CD14-positive monocyte (primary cell): ENCODE measurements at regions not wholly inside any gene's neighbourhood (a gene's known extent, or its start where the extent isn't known, plus 50 kb on each side); places are given as distances from the start of the nearest gene placed in this dataset.

ENCODE experiments used
- DNase-seq, 3 donors: peaks; one replicate each; pipeline ENCODE4 v3.0.0-alpha.2; 2011 to 2022
- H2AFZ ChIP-seq: 2 replicates; pipeline ENCODE4 v1.6.0; 2012; ENCODE audit warnings: mild to moderate bottlenecking, low read depth, low read length, inconsistent platforms; ENCODE audit not compliant: insufficient read depth, poor library complexity, severe bottlenecking
- H3K27ac ChIP-seq, 2 donors: 1 replicate in 1 of 2; 2 replicates in 1 of 2; pipeline ENCODE4 v1.5.1; 2012 to 2013; ENCODE audit warnings: low read length in 2 of 2, control low read depth in 1 of 2, inconsistent platforms in 1 of 2, low read depth in 1 of 2, mild to moderate bottlenecking in 1 of 2
- H3K27me3 ChIP-seq, 2 donors: one replicate each; pipeline versions ENCODE4 v1.6.0 to v1.6.1; 2011 to 2013; ENCODE audit warnings: low read length in 2 of 2; ENCODE audit not compliant: control insufficient read depth in 2 of 2, insufficient read depth in 2 of 2
- H3K36me3 ChIP-seq, 2 donors: replicated peaks in 1 of 2; 1 replicate in 1 of 2; 2 replicates in 1 of 2; pipeline versions ENCODE4 v1.5.1 to v1.6.1; 2012 to 2013; ENCODE audit warnings: low read length in 2 of 2, control low read depth in 1 of 2, inconsistent platforms in 1 of 2, mild to moderate bottlenecking in 1 of 2; ENCODE audit not compliant: insufficient read depth in 2 of 2, control insufficient read depth in 1 of 2
- H3K4me1 ChIP-seq, 2 donors: 1 replicate in 1 of 2; 2 replicates in 1 of 2; pipeline versions ENCODE4 v1.5.1 to v1.6.1; 2012 to 2013; ENCODE audit warnings: low read length in 2 of 2, control low read depth in 1 of 2, inconsistent platforms in 1 of 2, mild to moderate bottlenecking in 1 of 2, moderate library complexity in 1 of 2; ENCODE audit not compliant: insufficient read depth in 2 of 2, control insufficient read depth in 1 of 2
- H3K4me2 ChIP-seq: replicated peaks from 2 replicates; pipeline ENCODE3; 2012; ENCODE audit warnings: low read length, moderate library complexity, mild to moderate bottlenecking; ENCODE audit not compliant: poor library complexity, severe bottlenecking; ENCODE audit errors: extremely low read depth
- H3K4me3 ChIP-seq, 3 experiments: fragments of 200-600 bp in 1 of 3; sonication (generic) in 1 of 3; replicated peaks in 1 of 3; 1 replicate in 2 of 3; 2 replicates in 1 of 3; pipeline ENCODE4 v1.5.1; 2011 to 2013; ENCODE audit warnings: low read length in 3 of 3, mild to moderate bottlenecking in 3 of 3, control low read depth in 2 of 3, low read depth in 2 of 3, inconsistent platforms in 1 of 3, moderate library complexity in 1 of 3
- H3K79me2 ChIP-seq: 2 replicates; pipeline ENCODE4 v1.6.0; 2012; ENCODE audit warnings: mild to moderate bottlenecking, control low read depth, inconsistent platforms, low read length, moderate library complexity; ENCODE audit not compliant: insufficient read depth
- H3K9ac ChIP-seq: 2 replicates; pipeline ENCODE4 v1.6.0; 2017; ENCODE audit warnings: low read length, mild to moderate bottlenecking; ENCODE audit not compliant: insufficient read depth, poor library complexity, severe bottlenecking
- H3K9me3 ChIP-seq, 2 donors: replicated peaks in 1 of 2; 1 replicate in 1 of 2; 2 replicates in 1 of 2; pipeline versions ENCODE4 v1.5.1 to v1.6.1; 2012 to 2013; ENCODE audit warnings: low read length in 2 of 2, control low read depth in 1 of 2; ENCODE audit not compliant: control insufficient read depth in 1 of 2, insufficient read depth in 1 of 2
- H4K20me1 ChIP-seq: 2 replicates; pipeline ENCODE4 v1.6.0; 2012; ENCODE audit warnings: mild to moderate bottlenecking, low read length, control low read depth, moderate library complexity; ENCODE audit not compliant: insufficient read depth
- H3K27ac Mint-ChIP-seq, 7 donors: one replicate each; pipeline ENCODE4 v1.8.0; 2020; ENCODE audit warnings: mild to moderate bottlenecking in 7 of 7, mixed read lengths in 7 of 7, moderate library complexity in 6 of 7, inconsistent platforms in 2 of 7
- H3K27me3 Mint-ChIP-seq, 3 donors: one replicate each; pipeline ENCODE4 v1.8.0; 2021 to 2022; ENCODE audit warnings: low read depth in 3 of 3, mild to moderate bottlenecking in 3 of 3, mixed read lengths in 3 of 3, moderate library complexity in 3 of 3, inconsistent platforms in 1 of 3
- H3K36me3 Mint-ChIP-seq, 2 donors: one replicate each; pipeline ENCODE4 v1.8.0; 2020; ENCODE audit warnings: mixed read lengths in 2 of 2, inconsistent platforms in 1 of 2, mild to moderate bottlenecking in 1 of 2
- H3K4me1 Mint-ChIP-seq: one replicate; pipeline ENCODE4 v1.8.0; 2020; ENCODE audit warnings: mild to moderate bottlenecking, mixed read lengths
- H3K4me3 Mint-ChIP-seq, 2 donors: one replicate each; pipeline ENCODE4 v1.8.0; 2020; ENCODE audit warnings: mild to moderate bottlenecking in 2 of 2, mixed read lengths in 2 of 2, moderate library complexity in 1 of 2
- H3K9me3 Mint-ChIP-seq, 7 donors: one replicate each; pipeline ENCODE4 v1.8.0; 2020 to 2022; ENCODE audit warnings: mixed read lengths in 7 of 7, mild to moderate bottlenecking in 6 of 7, moderate library complexity in 6 of 7, inconsistent platforms in 2 of 7
- CTCF ChIP-seq: fragments of 200-600 bp; IDR thresholded peaks from one replicate; pipeline ENCODE4 v1.8.0; 2022; ENCODE audit warnings: antibody characterized with exemption, mild to moderate bottlenecking
- WGBS: methylation state at CpG from one replicate; pipeline ENCODE4 v1.1.5; 2013; ENCODE audit warnings: missing lambda C conversion rate; ENCODE audit not compliant: insufficient coverage; 5-methylcytosine and 5-hydroxymethylcytosine counted together
- intact Hi-C, 2 donors: fragments of 100-400 bp; cut with micrococcal nuclease; formaldehyde crosslinking; loops; one replicate each; pipeline versions ENCODE4 v1.15.0 to v1.15.1; 2023

GRCh38 chr2:145136702-145137101 lies 616.8 kb upstream of the ZEB2 start:
- Histone ChIP-seq H3K79me2 (no peaks in the 10 kb centered on the region), H3K4me3 (no peak overlapping the region), H3K27ac (no peak overlapping the region), H3K27me3 (no peaks in the 10 kb centered on the region), H4K20me1 (no peaks in the 10 kb centered on the region), H3K9me3 (no peaks in the 10 kb centered on the region), H3K4me2 (no peak overlapping the region), H3K9ac (no peak overlapping the region), H3K36me3 (no peaks in the 10 kb centered on the region), H2AFZ (no peak overlapping the region), H3K4me1 (peaks cover 3 to 4% of the 10 kb centered on the region in 2 donors)
- no peak overlapping the region for H3K27ac Mint-ChIP-seq
- TF ChIP-seq CTCF: no peak
- H3K4me3 Mint-ChIP-seq: no peak overlapping the region
- H3K9me3 Mint-ChIP-seq: peaks cover 0 to 10% (median 6%) of the 10 kb centered on the region in 7 donors
- 80% methylated on average over 1 of the region's 1 CpG for WGBS
- intact Hi-C loops: no loop called here
- H3K36me3 Mint-ChIP-seq: no peaks in the 10 kb centered on the region
- peaks cover 0 to 3% (median 0%) of the 10 kb centered on the region in 3 donors for H3K27me3 Mint-ChIP-seq
- DNase-seq: no peak
- peaks cover 5% of the 10 kb centered on the region for H3K4me1 Mint-ChIP-seq

- intact Hi-C loops: no loop called here
Measured at GRCh38 chr2:145126146-145126545, 606.2 kb upstream of the ZEB2 start.

More at GRCh38 chr2:145126146-145126545, 606.2 kb upstream of the ZEB2 start:
- TF ChIP-seq CTCF: no peak
- Histone ChIP-seq H2AFZ (no peak overlapping the region), H3K4me1 (no peaks in the 10 kb centered on the region), H3K4me2 (no peak overlapping the region), H3K36me3 (no peaks in the 10 kb centered on the region), H3K9ac (no peak overlapping the region), H4K20me1 (no peaks in the 10 kb centered on the region), H3K9me3 (no peaks in the 10 kb centered on the region), H3K79me2 (no peaks in the 10 kb centered on the region), H3K4me3 (no peak overlapping the region), H3K27ac (no peak overlapping the region), H3K27me3 (no peaks in the 10 kb centered on the region)
- Mint-ChIP-seq H3K4me3 (no peak overlapping the region), H3K36me3 (no peaks in the 10 kb centered on the region), H3K9me3 (peaks cover 0 to 4% (median 1%) of the 10 kb centered on the region in 7 donors), H3K27me3 (no peaks in the 10 kb centered on the region), H3K4me1 (no peaks in the 10 kb centered on the region), H3K27ac (no peak overlapping the region)
- DNase-seq: no peak
- WGBS: no CpG with 5 or more reads among the region's 2 CpGs
